ENCODE measurements at regions not wholly inside any gene's neighbourhood (a gene's known extent, or its start where the extent isn't known, plus 50 kb on each side); places are given as distances from the start of the nearest gene placed in this dataset.

GRCh38 chr17:14771543-14771942, 470.7 kb downstream of the HS3ST3B1 start:
- DNase-seq: no peak
- no peaks in the 10 kb centered on the region for H3K36me3 ChIP-seq
- no peaks in the 10 kb centered on the region for H3K4me1 ChIP-seq
- no peak overlapping the region for H3K4me3 ChIP-seq
- H3K27ac ChIP-seq: no peak overlapping the region
- H3K9me3 ChIP-seq: no peaks in the 10 kb centered on the region
- no peaks in the 10 kb centered on the region for H3K27me3 ChIP-seq
- TF ChIP-seq POLR2A (IDR thresholded peaks at IDR 0.05): no peak
- TF ChIP-seq, protein P1, sequence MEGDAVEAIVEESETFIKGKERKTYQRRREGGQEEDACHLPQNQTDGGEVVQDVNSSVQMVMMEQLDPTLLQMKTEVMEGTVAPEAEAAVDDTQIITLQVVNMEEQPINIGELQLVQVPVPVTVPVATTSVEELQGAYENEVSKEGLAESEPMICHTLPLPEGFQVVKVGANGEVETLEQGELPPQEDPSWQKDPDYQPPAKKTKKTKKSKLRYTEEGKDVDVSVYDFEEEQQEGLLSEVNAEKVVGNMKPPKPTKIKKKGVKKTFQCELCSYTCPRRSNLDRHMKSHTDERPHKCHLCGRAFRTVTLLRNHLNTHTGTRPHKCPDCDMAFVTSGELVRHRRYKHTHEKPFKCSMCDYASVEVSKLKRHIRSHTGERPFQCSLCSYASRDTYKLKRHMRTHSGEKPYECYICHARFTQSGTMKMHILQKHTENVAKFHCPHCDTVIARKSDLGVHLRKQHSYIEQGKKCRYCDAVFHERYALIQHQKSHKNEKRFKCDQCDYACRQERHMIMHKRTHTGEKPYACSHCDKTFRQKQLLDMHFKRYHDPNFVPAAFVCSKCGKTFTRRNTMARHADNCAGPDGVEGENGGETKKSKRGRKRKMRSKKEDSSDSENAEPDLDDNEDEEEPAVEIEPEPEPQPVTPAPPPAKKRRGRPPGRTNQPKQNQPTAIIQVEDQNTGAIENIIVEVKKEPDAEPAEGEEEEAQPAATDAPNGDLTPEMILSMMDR (IDR thresholded peaks at IDR 0.05): no peak

DNA sequence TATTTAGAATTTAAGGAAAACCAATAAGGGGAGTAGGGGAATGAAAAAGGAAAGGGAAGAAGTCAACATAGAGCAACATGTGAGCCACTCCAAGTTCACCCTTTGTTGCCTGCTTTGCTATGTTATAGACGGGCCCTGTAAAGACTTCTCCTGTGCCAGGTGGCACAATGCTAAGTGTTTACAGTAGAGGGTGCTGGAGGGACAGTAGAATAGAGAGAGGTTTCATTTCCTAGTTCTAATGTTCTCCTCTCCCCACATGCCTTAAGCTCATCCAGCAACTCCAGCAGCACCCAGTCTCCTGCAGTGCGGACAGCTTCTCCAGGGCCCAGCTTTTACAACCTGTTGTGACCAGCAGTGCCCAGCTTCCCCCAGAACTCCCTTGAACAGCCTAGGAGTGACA, 468.0 kb downstream of the HS3ST3B1 start:
- DNase-seq: no peak
- Histone ChIP-seq H3K9me3 (no peaks in the 10 kb centered on the region), H3K27ac (no peak overlapping the region), H3K4me3 (no peak overlapping the region), H3K27me3 (no peaks in the 10 kb centered on the region), H3K36me3 (no peaks in the 10 kb centered on the region), H3K4me1 (no peaks in the 10 kb centered on the region)
- TF ChIP-seq, protein P1 (IDR thresholded peaks at IDR 0.05): no peak
- no peak for TF ChIP-seq POLR2A (IDR thresholded peaks at IDR 0.05)

GRCh38 chr17:14762736-14763479, 462.0 kb downstream of the HS3ST3B1 start:
- no peak overlapping the region for H3K27ac ChIP-seq
- H3K4me1 ChIP-seq: no peaks in the 10 kb centered on the region
- H3K36me3 ChIP-seq: no peaks in the 10 kb centered on the region
- no peaks in the 10 kb centered on the region for H3K27me3 ChIP-seq
- TF ChIP-seq, protein P1 (IDR thresholded peaks at IDR 0.05): no peak
- no peak for TF ChIP-seq POLR2A (IDR thresholded peaks at IDR 0.05)
- H3K4me3 ChIP-seq: no peak overlapping the region
- H3K9me3 ChIP-seq: no peaks in the 10 kb centered on the region
- no peak for DNase-seq

DNA sequence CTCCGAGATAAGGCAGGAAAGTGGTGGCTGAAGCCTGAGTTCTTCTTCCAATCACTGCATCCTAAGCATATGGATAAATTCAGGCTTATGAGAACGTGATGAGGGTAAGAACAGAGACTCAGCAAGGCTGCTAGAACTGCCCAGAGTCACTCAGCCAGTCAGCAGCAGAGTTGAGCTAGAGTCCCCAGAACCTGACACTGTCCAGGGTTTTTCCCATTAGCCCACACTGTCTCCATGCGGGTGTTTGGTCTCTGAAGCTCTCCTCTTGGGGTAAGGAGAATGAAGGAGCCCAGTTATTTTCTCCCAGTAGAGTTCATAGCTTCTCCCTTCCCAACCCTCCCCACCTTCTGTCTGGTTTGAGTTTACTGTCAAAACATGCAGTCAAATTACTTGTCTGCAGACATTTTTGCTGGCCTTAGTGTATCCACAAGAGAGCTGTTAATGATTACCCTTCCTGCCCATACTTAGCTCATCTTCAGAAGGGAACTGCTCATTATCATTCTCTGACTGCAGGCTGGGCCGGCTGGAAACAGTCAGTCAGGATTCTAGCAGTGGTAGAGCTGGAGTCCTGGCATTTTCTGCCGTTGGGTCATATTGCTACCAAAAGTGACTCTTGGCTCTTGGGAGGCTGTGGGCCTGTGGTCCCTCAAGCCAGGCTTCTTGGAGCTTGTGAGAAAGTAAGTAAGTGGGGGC, 460.0 kb downstream of the HS3ST3B1 start:
- H3K27me3 ChIP-seq: no peaks in the 10 kb centered on the region
- no peaks in the 10 kb centered on the region for H3K4me1 ChIP-seq
- H3K27ac ChIP-seq: no peak overlapping the region
- no peaks in the 10 kb centered on the region for H3K36me3 ChIP-seq
- no peaks in the 10 kb centered on the region for H3K9me3 ChIP-seq
- H3K4me3 ChIP-seq: no peak overlapping the region
- no peak for DNase-seq
- TF ChIP-seq POLR2A (IDR thresholded peaks at IDR 0.05): no peak
- TF ChIP-seq, protein P1 (IDR thresholded peaks at IDR 0.05): no peak

- no peak for DNase-seq
- Histone ChIP-seq H3K36me3 (no peaks in the 10 kb centered on the region), H3K4me1 (no peaks in the 10 kb centered on the region), H3K4me3 (no peak overlapping the region), H3K27me3 (no peaks in the 10 kb centered on the region), H3K9me3 (no peaks in the 10 kb centered on the region), H3K27ac (no peak overlapping the region)
- TF ChIP-seq, protein P1 (IDR thresholded peaks at IDR 0.05): no peak
- TF ChIP-seq POLR2A (IDR thresholded peaks at IDR 0.05): no peak
These were observed 459.3 kb downstream of the HS3ST3B1 start for GRCh38 chr17:14760212-14760611.

Measured in Peyer's patch (tissue), 4 donors.